ENCODE measurements at regions not wholly inside any gene's neighbourhood (a gene's known extent, or its start where the extent isn't known, plus 50 kb on each side); places are given as distances from the start of the nearest gene placed in this dataset.

DNA sequence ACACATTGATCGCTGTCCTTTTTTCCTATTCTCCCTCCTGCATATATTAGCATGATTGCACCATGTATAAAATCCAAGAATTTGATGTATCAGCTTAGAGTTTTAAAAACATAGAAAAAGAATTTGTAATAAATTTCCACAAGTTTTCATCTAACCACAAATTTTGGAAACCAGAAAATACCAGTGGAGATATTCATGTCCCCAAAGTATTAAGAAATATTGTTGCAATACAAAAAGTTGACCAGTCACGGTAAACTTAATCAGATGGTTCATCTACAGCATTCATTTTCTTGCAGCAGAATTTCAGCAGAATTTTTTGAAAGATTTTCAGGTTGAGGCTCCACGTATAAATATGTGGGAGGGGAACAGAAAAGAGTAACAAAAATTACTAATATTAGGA lies 500.9 kb upstream of the MDFIC2 start:
- H3K9ac ChIP-seq (ENCODE audit: low read length): no peak overlapping the region
- ATAC-seq (no peak), DNase-seq (ENCODE audit: low read depth, low spot score) (no peak)
- H3K4me2 ChIP-seq (ENCODE audit: low read length): no peak overlapping the region
- no TSS peak for BruUV-seq (replicated peaks)
- H3K79me2 ChIP-seq (ENCODE audit: insufficient read depth, low read length): no peaks in the 10 kb centered on the region
- H4K20me1 ChIP-seq (ENCODE audit: insufficient read depth): no peaks in the 10 kb centered on the region
- no peak overlapping the region for H3K4me3 ChIP-seq (replicated peaks in 1 of 2; ENCODE audit: low read depth in 1 of 2, low read length in 2 of 2)
- intact Hi-C loops (cut with micrococcal nuclease): no loop called here
- no peak overlapping the region for H2AFZ ChIP-seq (ENCODE audit: low read depth, low read length, poor library complexity, severe bottlenecking)
- ChIA-PET CTCF (no interaction called here), RAD21 (ENCODE audit: low non-redundant PET in 1 of 2, low total read pairs in 2 of 2, uncharacterized antibody in 2 of 2, unreplicated experiment in 2 of 2) (no interaction called here), POLR2A (no interaction called here)
- H3K27ac ChIP-seq (ENCODE audit: low read depth, low read length): no peak overlapping the region
- no peaks in the 10 kb centered on the region for H3K9me2 ChIP-seq (ENCODE audit: insufficient read depth)
- H3K27me3 ChIP-seq (ENCODE audit: insufficient read depth, low read length): peaks cover 4% of the 10 kb centered on the region; the same call in 1 of the 2 replicates
- no peaks in the 10 kb centered on the region for H3K36me3 ChIP-seq (ENCODE audit: control insufficient read depth in 1 of 2, insufficient read depth in 2 of 2, low read length in 2 of 2)
- TF ChIP-seq, protein P1, sequence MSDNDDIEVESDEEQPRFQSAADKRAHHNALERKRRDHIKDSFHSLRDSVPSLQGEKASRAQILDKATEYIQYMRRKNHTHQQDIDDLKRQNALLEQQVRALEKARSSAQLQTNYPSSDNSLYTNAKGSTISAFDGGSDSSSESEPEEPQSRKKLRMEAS (IDR thresholded peaks at IDR 0.05): no peak
- TF ChIP-seq, protein P2, sequence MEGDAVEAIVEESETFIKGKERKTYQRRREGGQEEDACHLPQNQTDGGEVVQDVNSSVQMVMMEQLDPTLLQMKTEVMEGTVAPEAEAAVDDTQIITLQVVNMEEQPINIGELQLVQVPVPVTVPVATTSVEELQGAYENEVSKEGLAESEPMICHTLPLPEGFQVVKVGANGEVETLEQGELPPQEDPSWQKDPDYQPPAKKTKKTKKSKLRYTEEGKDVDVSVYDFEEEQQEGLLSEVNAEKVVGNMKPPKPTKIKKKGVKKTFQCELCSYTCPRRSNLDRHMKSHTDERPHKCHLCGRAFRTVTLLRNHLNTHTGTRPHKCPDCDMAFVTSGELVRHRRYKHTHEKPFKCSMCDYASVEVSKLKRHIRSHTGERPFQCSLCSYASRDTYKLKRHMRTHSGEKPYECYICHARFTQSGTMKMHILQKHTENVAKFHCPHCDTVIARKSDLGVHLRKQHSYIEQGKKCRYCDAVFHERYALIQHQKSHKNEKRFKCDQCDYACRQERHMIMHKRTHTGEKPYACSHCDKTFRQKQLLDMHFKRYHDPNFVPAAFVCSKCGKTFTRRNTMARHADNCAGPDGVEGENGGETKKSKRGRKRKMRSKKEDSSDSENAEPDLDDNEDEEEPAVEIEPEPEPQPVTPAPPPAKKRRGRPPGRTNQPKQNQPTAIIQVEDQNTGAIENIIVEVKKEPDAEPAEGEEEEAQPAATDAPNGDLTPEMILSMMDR (IDR thresholded peaks at IDR 0.05 in 2 of 3, conservative IDR thresholded peaks at IDR 0.05 in 1 of 3; ENCODE audit: borderline replicate concordance in 1 of 3, insufficient read depth in 1 of 3, low read depth in 2 of 3, low read length in 2 of 3): no peak
- no peak for TF ChIP-seq POLR2AphosphoS5 (IDR thresholded peaks at IDR 0.05; ENCODE audit: low read depth, low read length)
- no peak for TF ChIP-seq EZH2phosphoT487 (IDR thresholded peaks at IDR 0.05; ENCODE audit: borderline replicate concordance)
- TF ChIP-seq ZFX (IDR thresholded peaks at IDR 0.05): no peak
- no peak for TF ChIP-seq SRF (IDR thresholded peaks at IDR 0.05; ENCODE audit: low read depth)
- no peak for TF ChIP-seq ELF1 (IDR thresholded peaks at IDR 0.05; ENCODE audit: borderline replicate concordance, low read depth)
- TF ChIP-seq SIN3A (IDR thresholded peaks at IDR 0.05; ENCODE audit: low read depth): no peak
- no peak for TF ChIP-seq CBX3 (IDR thresholded peaks at IDR 0.05; ENCODE audit: low read depth)
- TF ChIP-seq, protein P3, sequence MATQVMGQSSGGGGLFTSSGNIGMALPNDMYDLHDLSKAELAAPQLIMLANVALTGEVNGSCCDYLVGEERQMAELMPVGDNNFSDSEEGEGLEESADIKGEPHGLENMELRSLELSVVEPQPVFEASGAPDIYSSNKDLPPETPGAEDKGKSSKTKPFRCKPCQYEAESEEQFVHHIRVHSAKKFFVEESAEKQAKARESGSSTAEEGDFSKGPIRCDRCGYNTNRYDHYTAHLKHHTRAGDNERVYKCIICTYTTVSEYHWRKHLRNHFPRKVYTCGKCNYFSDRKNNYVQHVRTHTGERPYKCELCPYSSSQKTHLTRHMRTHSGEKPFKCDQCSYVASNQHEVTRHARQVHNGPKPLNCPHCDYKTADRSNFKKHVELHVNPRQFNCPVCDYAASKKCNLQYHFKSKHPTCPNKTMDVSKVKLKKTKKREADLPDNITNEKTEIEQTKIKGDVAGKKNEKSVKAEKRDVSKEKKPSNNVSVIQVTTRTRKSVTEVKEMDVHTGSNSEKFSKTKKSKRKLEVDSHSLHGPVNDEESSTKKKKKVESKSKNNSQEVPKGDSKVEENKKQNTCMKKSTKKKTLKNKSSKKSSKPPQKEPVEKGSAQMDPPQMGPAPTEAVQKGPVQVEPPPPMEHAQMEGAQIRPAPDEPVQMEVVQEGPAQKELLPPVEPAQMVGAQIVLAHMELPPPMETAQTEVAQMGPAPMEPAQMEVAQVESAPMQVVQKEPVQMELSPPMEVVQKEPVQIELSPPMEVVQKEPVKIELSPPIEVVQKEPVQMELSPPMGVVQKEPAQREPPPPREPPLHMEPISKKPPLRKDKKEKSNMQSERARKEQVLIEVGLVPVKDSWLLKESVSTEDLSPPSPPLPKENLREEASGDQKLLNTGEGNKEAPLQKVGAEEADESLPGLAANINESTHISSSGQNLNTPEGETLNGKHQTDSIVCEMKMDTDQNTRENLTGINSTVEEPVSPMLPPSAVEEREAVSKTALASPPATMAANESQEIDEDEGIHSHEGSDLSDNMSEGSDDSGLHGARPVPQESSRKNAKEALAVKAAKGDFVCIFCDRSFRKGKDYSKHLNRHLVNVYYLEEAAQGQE (IDR thresholded peaks at IDR 0.05; ENCODE audit: low read depth): no peak
- no peak for TF ChIP-seq EZH2 (IDR thresholded peaks at IDR 0.05)
- TF ChIP-seq, protein P4, sequence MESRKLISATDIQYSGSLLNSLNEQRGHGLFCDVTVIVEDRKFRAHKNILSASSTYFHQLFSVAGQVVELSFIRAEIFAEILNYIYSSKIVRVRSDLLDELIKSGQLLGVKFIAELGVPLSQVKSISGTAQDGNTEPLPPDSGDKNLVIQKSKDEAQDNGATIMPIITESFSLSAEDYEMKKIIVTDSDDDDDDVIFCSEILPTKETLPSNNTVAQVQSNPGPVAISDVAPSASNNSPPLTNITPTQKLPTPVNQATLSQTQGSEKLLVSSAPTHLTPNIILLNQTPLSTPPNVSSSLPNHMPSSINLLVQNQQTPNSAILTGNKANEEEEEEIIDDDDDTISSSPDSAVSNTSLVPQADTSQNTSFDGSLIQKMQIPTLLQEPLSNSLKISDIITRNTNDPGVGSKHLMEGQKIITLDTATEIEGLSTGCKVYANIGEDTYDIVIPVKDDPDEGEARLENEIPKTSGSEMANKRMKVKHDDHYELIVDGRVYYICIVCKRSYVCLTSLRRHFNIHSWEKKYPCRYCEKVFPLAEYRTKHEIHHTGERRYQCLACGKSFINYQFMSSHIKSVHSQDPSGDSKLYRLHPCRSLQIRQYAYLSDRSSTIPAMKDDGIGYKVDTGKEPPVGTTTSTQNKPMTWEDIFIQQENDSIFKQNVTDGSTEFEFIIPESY (IDR thresholded peaks at IDR 0.05; ENCODE audit: extremely low read depth, insufficient replicate concordance, low read length): no peak
- no peak for TF ChIP-seq EGR1 (IDR thresholded peaks at IDR 0.05; ENCODE audit: low read depth)
- no peaks in the 10 kb centered on the region for H3K9me3 ChIP-seq (ENCODE audit: control insufficient read depth in 1 of 2, insufficient read depth in 1 of 2, low read depth in 1 of 2, low read length in 2 of 2)
- H3K4me1 ChIP-seq (ENCODE audit: control insufficient read depth in 1 of 2, insufficient read depth in 2 of 2, low read length in 2 of 2): no peaks in the 10 kb centered on the region
